Testis (tissue), 2 donors: ENCODE measurements at regions not wholly inside any gene's neighbourhood (a gene's known extent, or its start where the extent isn't known, plus 50 kb on each side); places are given as distances from the start of the nearest gene placed in this dataset.
"Not testable (repeated sequence)": the region's sequence is repeated elsewhere in the genome, so short reads cannot be mapped to it uniquely, and the experiment has no call there.

Experiments used
- POLR2A ChIP-seq: fragments of 450-650 bp; IDR thresholded peaks from one replicate; pipeline ENCODE4 v1.6.1; 2017; ENCODE audit warnings: antibody characterized with exemption, mild to moderate bottlenecking, moderate library complexity
- TF ChIP-seq, protein P1 (sequence below), 3 experiments: fragments of 450-650 bp in 2 of 3; fragments of 200-600 bp in 1 of 3; sonication (generic) in 1 of 3; IDR thresholded peaks; one replicate each; pipeline ENCODE4 v1.5.1; 2016 to 2019; ENCODE audit warnings: antibody characterized with exemption in 3 of 3, mild to moderate bottlenecking in 2 of 3, moderate library complexity in 1 of 3

DNA sequence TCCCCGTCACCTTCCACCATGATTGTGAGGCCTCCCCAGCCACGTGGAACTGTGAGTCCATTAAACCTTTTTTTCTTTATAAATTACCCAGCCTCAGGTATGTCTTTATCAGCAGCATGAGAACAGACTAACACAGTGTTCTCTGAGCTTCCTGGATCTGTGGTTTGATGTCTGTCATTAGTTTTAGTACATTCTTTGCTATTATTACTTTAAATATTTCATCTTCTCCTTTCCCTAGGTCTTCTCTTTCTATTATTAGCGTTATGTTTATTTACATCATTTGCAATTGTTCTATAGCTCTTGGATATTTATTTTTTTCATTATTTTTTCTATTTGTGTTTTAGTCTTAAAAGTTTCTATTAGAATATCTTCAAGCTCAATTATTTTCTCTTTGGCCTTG, 1293.4 kb downstream of the GATA3 start:
- TF ChIP-seq, protein P1, sequence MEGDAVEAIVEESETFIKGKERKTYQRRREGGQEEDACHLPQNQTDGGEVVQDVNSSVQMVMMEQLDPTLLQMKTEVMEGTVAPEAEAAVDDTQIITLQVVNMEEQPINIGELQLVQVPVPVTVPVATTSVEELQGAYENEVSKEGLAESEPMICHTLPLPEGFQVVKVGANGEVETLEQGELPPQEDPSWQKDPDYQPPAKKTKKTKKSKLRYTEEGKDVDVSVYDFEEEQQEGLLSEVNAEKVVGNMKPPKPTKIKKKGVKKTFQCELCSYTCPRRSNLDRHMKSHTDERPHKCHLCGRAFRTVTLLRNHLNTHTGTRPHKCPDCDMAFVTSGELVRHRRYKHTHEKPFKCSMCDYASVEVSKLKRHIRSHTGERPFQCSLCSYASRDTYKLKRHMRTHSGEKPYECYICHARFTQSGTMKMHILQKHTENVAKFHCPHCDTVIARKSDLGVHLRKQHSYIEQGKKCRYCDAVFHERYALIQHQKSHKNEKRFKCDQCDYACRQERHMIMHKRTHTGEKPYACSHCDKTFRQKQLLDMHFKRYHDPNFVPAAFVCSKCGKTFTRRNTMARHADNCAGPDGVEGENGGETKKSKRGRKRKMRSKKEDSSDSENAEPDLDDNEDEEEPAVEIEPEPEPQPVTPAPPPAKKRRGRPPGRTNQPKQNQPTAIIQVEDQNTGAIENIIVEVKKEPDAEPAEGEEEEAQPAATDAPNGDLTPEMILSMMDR (IDR thresholded peaks at IDR 0.05) = not testable (repeated sequence)
- TF ChIP-seq POLR2A = not testable (repeated sequence)
